ENCODE measurements at regions not wholly inside any gene's neighbourhood (a gene's known extent, or its start where the extent isn't known, plus 50 kb on each side); places are given as distances from the start of the nearest gene placed in this dataset.

DNA sequence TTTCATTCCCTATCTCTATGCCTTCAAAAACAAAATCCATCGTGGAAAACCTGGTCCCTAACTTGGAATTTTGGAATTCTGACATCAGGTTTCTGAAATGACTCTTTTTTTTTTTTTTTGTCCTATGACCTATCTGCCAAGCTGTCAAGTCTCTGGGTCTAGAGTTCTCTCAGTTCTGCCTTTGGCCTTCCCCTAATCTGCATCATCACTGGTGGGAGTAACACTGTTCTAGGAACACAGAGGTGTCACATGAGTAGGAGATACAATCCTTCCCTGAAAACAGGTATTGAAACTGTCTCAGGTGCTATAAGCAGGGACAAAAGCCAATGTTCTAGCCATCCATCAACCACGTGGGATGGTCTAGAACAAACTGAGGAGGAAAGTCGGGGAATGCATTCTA lies 142.0 kb upstream of the ATP1B1 start:
- DNase-seq (ENCODE audit: low spot score), result no peak

DNA sequence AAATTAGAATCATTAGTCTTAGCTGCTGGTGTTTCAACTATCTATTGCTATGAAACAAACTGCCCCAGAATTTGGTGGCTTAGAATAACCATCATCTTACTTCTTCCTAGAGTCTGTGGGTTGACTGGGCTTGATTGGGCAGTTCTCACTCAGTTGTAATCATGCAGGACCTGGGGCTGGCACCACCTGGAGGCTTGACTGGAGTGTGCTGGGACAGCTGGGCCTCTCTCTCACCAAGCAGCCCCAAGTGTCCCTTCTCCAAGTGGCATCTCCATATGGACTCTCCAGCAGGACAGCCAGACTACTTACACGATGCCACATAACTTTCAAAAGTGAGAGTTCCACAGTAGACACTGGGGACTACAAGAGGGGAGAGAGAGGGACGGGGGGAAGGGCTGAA lies 140.3 kb upstream of the ATP1B1 start:
- DNase-seq (ENCODE audit: low spot score), result no peak

DNA sequence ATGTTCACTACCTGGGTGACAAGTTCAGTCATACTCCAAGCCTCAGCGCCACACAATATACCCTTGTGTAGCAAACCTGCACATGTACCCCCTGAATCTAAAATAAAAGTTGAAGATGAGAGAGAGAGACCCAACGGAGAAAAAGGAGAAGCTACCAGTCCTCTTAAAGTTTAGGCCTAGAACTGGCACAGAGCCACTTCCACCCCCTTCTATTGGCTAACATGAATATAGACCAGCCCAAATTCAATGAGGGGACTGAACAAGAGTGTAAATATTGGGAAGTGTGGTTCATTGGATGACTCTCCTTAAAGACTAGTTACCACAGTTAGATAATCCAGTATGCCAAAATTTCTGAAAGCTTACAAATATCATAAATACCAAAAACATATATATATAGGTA lies 139.9 kb upstream of the ATP1B1 start:
- no peak for DNase-seq (ENCODE audit: low spot score)

DNA sequence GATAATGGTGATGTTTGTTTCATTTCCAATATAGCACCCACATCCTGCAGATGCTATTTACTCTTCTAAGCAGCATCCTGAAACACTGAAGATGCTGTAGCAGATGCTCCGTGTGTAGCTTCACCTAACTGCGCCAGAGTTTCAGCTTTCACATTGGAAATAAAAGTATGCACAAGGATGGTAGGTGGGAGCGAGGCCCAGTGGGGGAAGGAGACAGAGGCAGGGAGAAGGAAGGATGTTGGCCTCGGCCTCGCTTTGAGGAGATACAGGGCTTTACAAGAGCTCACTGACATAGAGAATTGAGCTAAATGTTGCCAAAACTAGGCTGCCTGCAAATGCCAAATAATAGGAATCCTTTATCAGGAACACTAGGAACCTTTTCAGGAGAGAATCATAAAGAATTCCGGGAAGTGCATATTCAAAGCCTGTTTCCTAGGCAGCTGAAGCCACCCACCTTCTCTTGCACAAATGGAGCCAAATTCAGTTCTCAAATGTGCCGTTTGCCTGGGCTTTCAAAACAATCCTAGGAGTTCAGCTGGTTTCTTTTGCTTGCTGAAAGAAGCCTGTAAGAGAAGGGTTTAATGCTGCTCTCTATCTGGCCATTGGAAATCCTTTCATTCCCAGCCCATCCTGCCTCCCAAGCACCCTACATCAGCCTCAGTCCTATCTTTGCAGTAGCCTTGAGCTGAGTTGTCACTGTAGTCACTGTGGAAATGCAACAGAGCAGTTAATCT lies 135.4 kb upstream of the ATP1B1 start:
- DNase-seq (ENCODE audit: low spot score), result no peak

DNA sequence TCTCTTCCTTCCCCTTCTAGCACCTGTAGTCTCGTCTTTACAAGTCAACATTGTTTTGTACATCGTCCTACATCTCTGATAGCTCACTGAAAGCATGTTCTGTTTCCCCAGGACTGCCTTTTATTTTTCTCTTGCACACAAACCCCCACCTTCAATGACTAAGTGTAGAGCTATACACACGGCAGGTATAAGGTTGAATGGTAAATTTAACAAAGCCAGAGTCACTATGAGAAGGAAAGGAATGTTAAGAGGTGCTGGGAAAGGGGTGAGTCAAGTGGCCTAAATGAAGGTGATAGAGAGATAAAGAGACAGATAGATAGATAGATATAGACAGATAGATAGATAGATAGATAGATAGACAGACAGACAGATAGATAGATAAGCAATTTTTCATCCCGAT lies 134.3 kb upstream of the ATP1B1 start:
- no peak for DNase-seq (ENCODE audit: low spot score)

DNA sequence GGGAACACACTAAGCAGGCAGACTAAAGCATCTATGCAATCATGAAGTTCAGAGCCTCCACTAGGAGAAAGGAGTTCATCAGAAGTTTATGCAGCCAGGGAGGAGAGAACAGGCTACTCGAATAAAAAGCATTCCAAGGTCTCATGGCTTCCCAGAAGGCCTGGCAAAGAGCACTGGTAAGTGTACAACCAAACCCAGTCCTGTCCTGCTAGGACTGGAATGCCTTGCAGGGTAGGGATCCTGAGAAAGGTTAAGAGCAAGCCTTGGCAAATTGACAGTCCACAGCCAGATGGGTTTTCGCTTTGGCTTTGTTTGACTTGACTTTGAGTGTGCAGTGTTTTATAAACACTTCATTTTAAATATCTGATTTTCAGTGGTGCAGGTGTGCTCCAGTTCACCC lies 133.6 kb upstream of the ATP1B1 start:
- DNase-seq (ENCODE audit: low spot score), result no peak

DNA sequence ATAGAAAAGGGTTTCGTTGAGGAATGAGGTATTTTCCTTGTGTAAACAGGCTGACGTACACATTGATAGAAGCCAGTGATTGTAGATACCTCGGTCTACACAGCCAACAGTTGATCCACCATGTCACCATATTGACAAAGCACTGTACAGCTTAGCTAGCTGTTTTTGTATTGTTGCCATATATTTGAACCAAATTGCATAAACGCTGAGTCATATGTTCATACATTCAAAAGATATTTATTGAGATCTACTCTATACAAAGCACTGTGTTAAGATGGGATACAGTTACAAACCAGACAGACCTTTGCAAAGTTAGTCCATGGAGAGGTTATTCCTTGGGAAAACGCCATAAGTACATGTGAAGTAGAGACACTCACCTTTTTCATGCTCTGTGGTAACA lies 132.4 kb upstream of the ATP1B1 start:
- DNase-seq (ENCODE audit: low spot score), result no peak

DNA sequence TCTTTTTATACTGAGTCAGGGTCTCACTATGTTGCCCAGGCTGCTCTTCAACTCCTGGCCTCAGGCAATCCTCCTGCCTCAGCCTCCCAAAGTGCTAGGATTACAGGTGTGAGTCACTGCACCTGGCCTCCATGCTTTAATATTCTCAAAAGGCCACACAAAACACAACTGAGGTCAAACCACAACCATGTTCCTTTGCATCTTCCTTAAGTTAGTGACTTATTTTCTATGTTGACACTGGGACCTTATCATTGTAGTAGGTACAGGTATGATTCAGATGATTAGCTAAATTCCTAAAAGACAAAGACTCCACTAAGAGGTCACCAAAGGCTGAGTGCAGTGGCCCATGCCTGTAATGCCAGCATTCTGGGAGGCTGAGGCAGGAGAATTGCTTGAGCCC lies 131.9 kb upstream of the ATP1B1 start:
- DNase-seq (ENCODE audit: low spot score), result no peak

DNA sequence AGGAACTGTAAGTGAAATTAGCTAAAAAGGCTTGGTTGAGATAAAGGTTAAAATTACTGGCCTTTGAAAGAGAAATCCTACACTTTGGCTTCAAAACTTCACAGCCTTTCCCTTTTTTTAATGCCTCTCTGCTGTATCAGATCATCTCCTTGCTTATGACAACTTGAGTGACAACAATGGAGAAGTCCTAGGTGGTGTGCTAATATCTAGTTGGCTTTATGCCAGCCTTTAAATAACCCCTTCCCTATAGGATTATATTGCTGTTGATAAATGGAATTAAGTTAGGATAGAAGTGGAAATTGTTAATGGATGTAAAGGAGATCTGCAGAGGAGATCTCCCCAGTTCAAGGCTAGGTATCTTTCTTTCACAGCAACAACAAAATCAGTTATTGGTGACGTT lies 130.2 kb upstream of the ATP1B1 start:
- no peak for DNase-seq (ENCODE audit: low spot score)

DNA sequence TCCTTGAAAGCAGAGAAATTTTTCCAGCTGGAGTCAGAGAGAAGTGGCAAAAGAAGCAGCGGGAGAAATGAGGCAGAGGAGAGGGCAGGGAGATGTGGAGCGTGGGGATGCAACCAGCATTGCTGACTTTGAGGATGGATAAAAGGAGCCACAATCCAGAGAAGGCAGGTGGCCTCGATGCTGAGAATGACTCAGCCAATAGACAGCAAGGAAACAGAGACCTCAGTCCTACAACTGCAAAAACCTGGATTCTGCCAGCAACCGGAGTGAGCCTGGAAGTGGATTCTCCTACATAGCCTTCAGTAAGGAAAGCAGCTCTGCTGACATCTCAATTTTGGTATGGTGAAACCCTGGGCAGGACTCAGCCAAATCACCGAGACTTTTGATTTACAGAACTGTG lies 128.9 kb upstream of the ATP1B1 start:
- no peak for DNase-seq (ENCODE audit: low spot score)

DNA sequence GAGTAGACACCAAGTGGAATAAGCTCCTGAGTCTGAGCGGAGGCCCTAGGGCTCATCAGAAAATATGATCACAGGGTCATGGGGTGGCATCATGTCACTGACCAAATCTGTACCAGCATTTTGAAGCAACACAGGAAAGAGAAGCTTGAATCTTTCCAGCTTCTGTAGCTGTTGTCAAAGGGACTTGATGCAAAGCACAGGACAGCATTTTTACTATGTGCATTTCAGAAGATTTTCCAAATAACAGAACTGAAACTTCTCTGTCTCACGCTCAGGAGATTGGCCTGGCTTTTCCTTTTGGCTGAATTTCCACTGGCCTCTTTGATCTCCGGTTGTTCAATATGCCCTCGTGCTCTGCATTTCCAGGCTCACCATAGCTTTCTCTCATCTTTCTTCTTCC lies 127.2 kb upstream of the ATP1B1 start:
- DNase-seq (ENCODE audit: low spot score), result no peak

DNA sequence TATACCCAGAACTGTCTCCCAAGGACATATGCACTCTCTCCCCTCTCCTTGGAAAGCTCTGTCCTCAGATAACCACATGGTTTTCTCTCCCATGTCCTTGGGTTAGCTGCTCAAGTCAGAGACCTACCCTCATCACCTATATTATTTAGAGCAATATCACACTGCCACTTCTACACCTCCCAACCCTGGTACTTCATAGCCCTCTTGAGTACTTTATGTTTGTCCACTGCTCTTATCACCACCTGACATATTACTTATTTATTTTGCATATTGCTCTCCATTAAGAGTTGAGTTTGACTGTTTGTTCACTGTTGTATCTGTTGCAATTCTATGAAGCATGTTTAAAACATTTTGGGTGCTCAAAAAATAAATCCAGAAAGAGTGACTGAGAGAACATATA lies 126.3 kb upstream of the ATP1B1 start:
- no peak for DNase-seq (ENCODE audit: low spot score)

DNA sequence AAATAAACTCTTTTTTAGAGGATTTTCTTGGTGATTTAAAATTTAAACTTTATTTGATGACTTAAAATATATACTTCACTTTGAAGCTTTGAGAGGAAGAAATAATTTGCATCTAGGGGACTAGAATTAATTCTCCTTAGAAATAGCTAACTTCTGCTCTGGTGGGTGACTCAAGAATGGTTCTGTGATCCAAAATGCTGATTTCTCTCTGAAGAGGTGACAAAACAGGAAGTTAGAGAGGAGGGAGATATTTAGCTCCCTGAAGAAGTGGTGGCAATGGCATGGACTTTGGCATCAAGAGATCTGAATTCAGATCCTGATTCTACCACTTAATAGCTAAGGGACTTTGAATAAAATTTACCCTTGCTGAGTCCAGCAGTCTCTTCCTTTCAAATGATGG lies 125.8 kb upstream of the ATP1B1 start:
- DNase-seq (ENCODE audit: low spot score), result no peak

DNA sequence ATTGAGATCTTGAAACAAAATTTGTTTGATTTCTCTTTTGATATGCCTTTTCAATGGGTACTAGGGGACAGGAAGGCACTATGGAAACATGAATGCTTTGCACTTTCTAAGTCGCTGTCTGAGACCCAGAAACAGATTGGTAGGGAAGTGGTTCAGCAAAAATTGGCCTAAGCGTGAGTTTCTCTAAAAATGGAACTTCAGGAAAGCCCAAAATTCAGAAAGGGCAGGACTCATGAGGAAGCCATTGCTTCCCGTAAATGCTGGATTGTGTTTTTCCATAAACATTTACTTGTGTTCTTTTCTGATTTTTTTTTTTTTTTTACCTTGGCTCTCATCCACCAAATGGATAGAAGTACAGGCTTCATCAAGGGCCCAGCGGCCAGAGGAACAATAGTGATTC lies 123.7 kb upstream of the ATP1B1 start:
- no peak for DNase-seq (ENCODE audit: low spot score)

DNA sequence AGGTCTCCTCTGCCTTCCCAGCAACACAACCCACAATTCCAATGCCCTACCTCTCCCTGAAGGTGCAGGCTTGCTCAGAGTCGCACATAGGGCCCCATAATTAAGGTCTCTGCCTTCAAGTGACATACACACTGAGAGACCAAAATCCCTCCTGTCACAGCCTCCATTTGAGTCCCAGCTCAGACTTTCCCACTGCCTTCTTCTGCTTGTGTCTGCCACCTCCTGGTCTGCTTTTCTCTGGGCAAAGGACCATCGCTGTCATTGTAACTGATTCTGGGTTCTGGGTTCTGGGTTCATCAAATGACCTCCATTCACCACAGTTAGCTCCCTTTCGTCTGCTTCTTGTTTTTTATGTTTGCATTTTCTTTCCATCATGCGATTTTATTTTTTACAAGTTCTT lies 119.2 kb upstream of the ATP1B1 start:
- DNase-seq (ENCODE audit: low spot score), result no peak

DNA sequence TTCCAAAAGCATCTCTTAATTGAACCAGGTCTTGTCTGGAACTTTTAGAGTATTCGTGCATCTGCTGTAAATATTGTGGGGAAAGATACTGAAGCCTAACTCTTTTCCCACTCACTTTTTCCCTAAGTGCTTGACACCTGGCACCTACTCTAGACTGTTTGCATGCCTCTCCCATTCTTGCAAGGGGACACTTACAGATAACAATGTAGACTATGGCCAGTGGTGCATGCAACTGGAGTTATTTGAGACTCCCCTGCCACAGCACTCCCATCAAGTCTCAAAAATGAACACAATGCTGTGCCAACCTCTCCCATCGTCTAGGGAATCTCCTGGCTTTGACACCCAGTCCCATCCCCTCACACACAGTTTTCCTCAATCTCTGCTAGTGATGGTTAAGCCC lies 118.6 kb upstream of the ATP1B1 start:
- DNase-seq (ENCODE audit: low spot score), result no peak

DNA sequence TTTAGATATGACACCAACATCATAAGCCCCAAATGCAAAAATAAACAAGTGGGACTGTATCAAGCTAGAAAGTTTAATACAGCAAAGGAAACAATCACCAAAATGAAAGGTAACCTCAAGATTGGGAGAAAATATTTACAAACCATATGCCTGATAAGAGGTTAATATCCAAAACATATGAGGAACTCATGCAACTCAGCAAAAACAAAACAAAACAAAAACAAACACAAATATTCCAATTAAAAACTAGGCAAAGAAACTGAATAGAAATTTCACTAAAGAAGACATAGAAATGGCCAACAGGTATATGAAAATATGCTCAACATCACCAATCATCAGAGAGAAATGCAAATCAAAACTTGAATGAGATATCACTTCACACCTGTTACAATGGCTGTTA lies 116.5 kb upstream of the ATP1B1 start:
- no peak for DNase-seq (ENCODE audit: low spot score)

DNA sequence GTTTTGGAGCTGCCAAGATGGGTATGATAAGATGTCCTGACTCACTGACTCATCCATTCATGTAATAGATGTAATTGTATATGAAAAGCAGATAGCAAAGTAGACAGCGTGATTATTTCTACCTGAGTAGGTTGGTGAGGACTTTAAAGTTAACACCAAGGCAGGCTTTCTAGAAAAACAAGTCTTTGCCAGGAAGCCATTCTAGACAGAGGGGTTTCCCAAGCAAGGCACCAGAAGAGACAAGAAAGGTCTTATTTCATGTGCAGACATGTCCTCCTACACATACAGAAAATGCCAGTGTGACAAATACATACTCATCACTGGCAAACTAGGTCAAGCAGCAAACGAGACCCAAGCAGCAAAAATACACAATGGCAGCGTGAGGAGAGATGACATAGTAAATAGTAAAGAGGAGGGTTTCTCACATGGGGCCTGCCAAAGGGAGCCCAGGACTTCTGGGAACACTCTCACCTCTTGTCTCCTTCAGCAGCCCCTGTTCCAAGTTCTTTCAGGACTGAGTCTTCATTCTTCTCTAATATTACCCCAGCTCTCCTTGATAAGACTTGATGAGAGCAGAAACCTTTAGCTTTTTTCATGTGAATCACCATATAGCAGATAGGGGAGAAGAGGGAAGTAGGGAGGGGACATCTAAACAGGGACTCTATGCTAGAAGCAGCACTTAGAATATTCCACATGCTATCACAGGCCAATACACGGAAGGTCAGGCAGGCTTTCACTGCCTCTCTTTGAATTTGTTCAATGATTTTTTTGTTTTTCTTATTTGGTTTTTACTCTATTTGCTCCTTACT lies 114.6 kb upstream of the ATP1B1 start:
- DNase-seq (ENCODE audit: low spot score), result no peak

DNA sequence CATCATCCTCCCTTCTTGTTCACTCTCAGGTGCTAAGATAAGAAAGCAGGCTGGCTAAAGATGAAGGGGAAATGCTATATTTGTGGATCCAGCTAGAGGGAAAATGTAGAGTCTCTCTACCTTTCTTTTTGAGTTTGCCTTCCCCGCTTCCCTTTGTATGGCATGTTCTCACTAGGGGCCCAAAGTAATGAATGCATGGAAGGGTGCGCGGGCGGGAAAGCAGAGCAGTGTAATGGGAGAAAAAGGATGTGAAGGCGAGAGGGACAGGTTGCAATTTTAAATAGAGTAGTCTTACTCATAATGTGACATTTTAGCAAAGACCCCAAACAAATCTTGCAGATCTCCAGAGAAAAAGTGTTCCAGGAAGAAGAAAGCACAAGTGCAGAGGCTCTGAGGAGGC lies 105.1 kb upstream of the ATP1B1 start:
- no peak for DNase-seq (ENCODE audit: low spot score)

DNA sequence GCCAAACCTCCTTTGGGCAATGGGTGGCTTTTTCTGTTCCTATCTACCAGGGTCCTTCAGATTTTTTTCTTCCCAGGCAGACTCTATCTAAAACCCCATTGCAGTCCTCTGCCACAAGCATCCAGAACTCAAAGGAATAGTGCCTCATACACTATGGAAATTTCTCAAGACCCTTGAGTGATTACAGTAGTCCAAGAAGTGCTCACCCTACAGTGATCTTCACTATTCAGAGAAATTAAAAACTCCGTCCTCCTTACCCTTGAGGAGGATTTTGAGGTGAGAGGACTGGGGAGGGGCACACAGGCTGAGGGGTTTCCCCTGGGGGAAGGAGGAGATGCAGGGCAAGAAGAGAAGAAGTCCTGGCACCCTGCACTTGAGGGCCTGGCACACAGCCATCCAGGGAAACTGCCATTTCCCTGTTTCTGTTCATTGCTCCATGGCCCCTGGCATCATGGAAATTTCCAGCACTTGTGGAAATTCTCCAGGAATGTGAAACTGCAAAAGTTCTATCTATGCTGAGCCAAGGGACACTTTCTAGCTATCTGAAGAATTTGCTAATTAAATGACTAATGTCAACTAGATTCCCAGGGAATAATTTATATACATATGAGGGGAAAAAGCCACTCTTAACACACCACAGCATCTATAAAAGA lies 102.5 kb upstream of the ATP1B1 start:
- no peak for DNase-seq (ENCODE audit: low spot score)

DNA sequence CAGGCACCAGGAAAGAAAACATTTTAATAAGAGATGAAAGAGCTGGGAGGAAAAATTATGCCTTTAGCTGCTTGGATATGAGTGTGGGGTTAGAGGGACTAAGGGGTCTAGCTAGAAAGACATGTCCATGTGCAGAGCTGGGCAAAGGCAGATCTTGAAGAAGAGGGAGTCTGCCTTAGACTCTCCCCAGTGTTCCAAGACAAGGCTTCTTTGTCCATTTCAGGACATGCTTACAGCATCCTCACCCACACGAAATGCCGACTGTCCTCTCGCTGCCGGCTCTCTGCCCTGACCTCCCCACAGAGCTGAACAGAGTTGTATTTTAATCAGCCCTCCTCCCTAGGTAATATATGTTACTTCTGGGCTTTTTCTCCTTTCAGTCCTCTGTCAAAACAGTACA lies 100.7 kb upstream of the ATP1B1 start:
- DNase-seq (ENCODE audit: low spot score), result no peak

DNA sequence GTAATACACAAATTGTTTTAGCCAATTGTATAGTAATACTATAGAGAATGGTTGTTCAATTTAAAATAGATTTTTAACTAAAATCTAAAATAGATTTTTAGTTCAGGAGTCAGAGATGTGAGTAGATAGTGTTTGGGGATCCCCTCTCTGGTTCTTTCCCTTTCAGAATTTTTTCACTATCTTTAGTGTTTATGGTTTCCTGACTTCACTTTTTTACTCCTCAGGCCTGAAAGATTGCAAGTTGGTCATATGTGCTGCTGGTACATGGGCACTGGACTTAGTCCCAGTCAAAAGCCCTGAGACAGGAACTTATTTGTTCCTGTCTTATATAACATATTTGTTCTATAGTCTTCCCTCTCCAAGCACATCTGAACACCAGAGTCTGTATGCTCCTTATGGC lies 96.8 kb upstream of the ATP1B1 start:
- DNase-seq (ENCODE audit: low spot score), result no peak

DNA sequence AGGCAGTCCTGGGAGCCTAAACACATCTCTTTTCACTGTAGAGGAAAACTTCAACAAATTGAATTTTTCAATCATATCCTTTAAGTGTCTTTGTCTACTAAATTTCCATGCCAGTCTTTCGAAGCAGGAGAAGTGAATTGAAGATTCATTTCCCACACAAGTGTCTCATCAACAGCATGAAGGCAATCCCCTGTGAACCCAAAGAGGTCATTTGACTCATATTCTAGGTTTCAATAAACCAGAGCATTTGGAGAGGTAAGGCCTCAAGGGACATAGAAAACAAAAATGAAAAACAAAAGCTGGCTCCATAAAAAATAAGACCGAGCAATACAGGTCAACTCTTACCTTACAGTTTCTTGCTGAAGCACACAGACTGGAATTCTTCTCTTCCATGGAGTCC lies 94.1 kb upstream of the ATP1B1 start:
- no peak for DNase-seq (ENCODE audit: low spot score)
